ENCODE measurements at regions not wholly inside any gene's neighbourhood (a gene's known extent, or its start where the extent isn't known, plus 50 kb on each side); places are given as distances from the start of the nearest gene placed in this dataset.

DNA sequence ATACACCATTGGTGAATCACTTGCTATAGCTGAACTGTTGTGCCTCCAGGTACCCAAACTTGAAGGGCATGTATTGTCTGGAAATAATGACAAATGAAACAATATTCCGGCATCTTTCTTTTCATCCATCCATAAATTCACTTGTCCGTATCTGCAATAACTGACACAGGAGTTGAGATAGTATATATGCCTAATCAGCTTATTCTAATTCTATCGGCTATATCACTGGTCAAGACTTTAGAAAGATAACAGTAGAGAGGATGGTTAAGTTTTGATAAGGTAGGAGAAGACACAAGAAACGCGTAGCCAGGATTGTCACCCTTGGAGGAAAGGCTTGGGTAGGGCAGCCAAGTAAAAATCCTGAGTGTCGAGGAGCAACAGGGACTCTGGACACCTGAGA, 1634.6 kb upstream of the CELF4 start (continued):
- TF ChIP-seq, protein P1, sequence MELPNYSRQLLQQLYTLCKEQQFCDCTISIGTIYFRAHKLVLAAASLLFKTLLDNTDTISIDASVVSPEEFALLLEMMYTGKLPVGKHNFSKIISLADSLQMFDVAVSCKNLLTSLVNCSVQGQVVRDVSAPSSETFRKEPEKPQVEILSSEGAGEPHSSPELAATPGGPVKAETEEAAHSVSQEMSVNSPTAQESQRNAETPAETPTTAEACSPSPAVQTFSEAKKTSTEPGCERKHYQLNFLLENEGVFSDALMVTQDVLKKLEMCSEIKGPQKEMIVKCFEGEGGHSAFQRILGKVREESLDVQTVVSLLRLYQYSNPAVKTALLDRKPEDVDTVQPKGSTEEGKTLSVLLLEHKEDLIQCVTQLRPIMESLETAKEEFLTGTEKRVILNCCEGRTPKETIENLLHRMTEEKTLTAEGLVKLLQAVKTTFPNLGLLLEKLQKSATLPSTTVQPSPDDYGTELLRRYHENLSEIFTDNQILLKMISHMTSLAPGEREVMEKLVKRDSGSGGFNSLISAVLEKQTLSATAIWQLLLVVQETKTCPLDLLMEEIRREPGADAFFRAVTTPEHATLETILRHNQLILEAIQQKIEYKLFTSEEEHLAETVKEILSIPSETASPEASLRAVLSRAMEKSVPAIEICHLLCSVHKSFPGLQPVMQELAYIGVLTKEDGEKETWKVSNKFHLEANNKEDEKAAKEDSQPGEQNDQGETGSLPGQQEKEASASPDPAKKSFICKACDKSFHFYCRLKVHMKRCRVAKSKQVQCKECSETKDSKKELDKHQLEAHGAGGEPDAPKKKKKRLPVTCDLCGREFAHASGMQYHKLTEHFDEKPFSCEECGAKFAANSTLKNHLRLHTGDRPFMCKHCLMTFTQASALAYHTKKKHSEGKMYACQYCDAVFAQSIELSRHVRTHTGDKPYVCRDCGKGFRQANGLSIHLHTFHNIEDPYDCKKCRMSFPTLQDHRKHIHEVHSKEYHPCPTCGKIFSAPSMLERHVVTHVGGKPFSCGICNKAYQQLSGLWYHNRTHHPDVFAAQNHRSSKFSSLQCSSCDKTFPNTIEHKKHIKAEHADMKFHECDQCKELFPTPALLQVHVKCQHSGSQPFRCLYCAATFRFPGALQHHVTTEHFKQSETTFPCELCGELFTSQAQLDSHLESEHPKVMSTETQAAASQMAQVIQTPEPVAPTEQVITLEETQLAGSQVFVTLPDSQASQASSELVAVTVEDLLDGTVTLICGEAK (IDR thresholded peaks at IDR 0.05; ENCODE audit: borderline replicate concordance), result no peak

DNA sequence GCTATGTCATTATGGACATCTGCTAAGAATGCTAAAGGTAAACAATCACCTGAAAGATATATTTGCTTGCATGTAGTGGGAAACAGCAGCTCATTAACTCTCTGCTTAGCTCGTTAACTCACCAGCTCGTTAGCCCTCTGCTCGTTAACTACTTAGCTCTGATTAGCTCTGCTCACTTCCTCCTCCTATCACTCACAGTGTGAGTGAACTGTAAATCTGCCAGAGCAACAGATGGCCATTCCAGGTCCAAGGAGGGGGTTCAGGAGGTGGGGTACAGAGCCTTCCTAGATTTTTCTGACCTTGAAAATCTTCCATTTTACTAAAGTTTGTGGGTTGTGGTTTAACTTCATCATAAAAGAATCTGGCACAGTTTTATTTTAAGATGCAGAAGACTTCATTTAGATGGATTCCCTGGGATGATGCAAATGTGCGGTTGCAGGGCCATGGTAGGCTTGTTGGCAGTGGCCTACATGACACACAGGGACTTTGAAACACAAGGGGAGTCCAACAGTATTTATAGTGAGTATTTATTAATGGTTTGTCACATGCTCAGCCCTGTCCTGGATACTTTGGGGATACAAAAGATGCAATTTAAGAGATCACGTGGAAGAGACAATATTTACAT, 1633.7 kb upstream of the CELF4 start:
- no peak for FAIRE-seq
- ChIA-PET SMC1A (ENCODE audit: uncharacterized antibody, unreplicated experiment) (no interaction called here), CTCF (no interaction called here), RAD21 (ENCODE audit: unreplicated experiment) (no interaction called here), POLR2A (no interaction called here)
- no peak for DNase-seq (ENCODE audit: low read depth, low spot score)
- no peaks in the 10 kb centered on the region for H3K9me3 ChIP-seq (replicated peaks; ENCODE audit: control insufficient read depth, insufficient read depth, low read length)
- TF ChIP-seq SIX5 (IDR thresholded peaks at IDR 0.05; ENCODE audit: low read depth, low read length, severe bottlenecking), result no peak
- no peak for TF ChIP-seq POLR2AphosphoS2 (IDR thresholded peaks at IDR 0.05; ENCODE audit: low read depth, low read length)
- TF ChIP-seq JUNB (IDR thresholded peaks at IDR 0.05), result no peak
- peak; percentile 63; the same call in 1 of the 2 replicates for TF ChIP-seq MTA2 (IDR thresholded peaks at IDR 0.05; ENCODE audit: low read depth)
- TF ChIP-seq, protein P2, sequence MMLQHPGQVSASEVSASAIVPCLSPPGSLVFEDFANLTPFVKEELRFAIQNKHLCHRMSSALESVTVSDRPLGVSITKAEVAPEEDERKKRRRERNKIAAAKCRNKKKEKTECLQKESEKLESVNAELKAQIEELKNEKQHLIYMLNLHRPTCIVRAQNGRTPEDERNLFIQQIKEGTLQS (IDR thresholded peaks at IDR 0.05; ENCODE audit: borderline replicate concordance, extremely low read depth, low read depth, low read length), result no peak
- H3K4me2 ChIP-seq (ENCODE audit: control insufficient read depth, insufficient read depth), result no peak overlapping the region
- H3K36me3 ChIP-seq (ENCODE audit: control insufficient read depth in 2 of 2, insufficient read depth in 2 of 2, low read length in 1 of 2), result no peaks in the 10 kb centered on the region
- in situ Hi-C loops (cut with MboI), result no loop called here
- no peak overlapping the region for H3K4me3 ChIP-seq
- H3K9ac ChIP-seq (ENCODE audit: control insufficient read depth, insufficient read depth, low read length), result no peak overlapping the region
- no peaks in the 10 kb centered on the region for H3K79me2 ChIP-seq (ENCODE audit: control insufficient read depth, insufficient read depth, low read length)
- 12% methylated on average over 5 of the region's 5 CpGs for WGBS (ENCODE audit: insufficient coverage, insufficient replicate concordance, low lambda C conversion rate, missing lambda C conversion rate)
- intact Hi-C loops (cut with micrococcal nuclease; ENCODE audit: unreplicated experiment), result no loop called here
- H3K4me1 ChIP-seq (ENCODE audit: control insufficient read depth, insufficient read depth, low read length), result no peaks in the 10 kb centered on the region
- no peak overlapping the region for H2AFZ ChIP-seq (ENCODE audit: control insufficient read depth, low read depth, low read length)
- H4K20me1 ChIP-seq (ENCODE audit: control insufficient read depth, insufficient read depth), result no peaks in the 10 kb centered on the region
- no peak overlapping the region for H3K27ac ChIP-seq (ENCODE audit: control insufficient read depth, insufficient read depth)
- BruUV-seq (replicated peaks), result no TSS peak
- ATAC-seq, result no peak
- no peaks in the 10 kb centered on the region for H3K27me3 ChIP-seq (replicated peaks in 1 of 2; ENCODE audit: control insufficient read depth in 2 of 2, insufficient read depth in 2 of 2, low read length in 1 of 2)

All from GM12878 (cell line).